K562 (cell line): ENCODE measurements at regions not wholly inside any gene's neighbourhood (a gene's known extent, or its start where the extent isn't known, plus 50 kb on each side); places are given as distances from the start of the nearest gene placed in this dataset.

Source experiments
- GMEB1 ChIP-seq: fragments of 250-450 bp; sonication (Bioruptor Pico); IDR thresholded peaks from 2 replicates; pipeline ENCODE4 v1.4.0; 2020; ENCODE audit warnings: mild to moderate bottlenecking
- HINFP ChIP-seq: fragments of 450-650 bp; conservative IDR thresholded peaks from 2 replicates; pipeline ENCODE4 v1.6.1; 2016; ENCODE audit warnings: missing genetic modification characterization, low read depth, mild to moderate bottlenecking, control low read depth, missing compliant biosample characterization
- HMG20A ChIP-seq: fragments of 450-650 bp; formaldehyde crosslinking; conservative IDR thresholded peaks from 2 replicates; pipeline ENCODE4 v1.4.0; 2020; ENCODE audit warnings: mild to moderate bottlenecking, mixed read lengths
- MAFF ChIP-seq: IDR thresholded peaks from 2 replicates; pipeline ENCODE4 v1.6.1; 2012; ENCODE audit warnings: low read length, improper control_type of control experiment
- TBP ChIP-seq: optimal IDR thresholded peaks from 2 replicates; pipeline ENCODE3; 2011; ENCODE audit warnings: low read depth, low read length, improper control_type of control experiment
- ZNF518B ChIP-seq: fragments of 250-450 bp; sonication (Bioruptor Pico); IDR thresholded peaks from 2 replicates; pipeline ENCODE4 v1.5.0; 2021; ENCODE audit warnings: mild to moderate bottlenecking, moderate library complexity
- ZNF717 ChIP-seq: fragments of 250-450 bp; sonication (Bioruptor Pico); IDR thresholded peaks from 2 replicates; pipeline ENCODE4 v1.5.0; 2021

DNA sequence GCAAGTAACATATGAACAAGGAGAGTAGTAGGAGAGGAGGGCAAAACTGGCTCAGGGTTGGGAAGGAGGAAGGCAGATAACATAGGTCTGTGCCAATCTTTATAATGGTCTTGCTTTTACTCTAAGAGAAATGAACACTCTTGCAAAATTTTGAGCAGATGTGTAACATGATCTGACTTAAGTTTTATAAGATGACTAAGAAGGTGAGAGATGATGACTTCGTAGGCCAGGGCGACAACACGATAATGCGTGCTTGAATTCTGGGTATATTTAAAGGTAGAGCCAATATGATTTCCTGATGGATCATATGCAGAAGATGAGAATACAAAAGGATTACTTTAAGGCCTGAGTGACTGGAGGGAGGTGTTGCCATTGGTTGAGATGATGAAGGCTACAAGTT lies 265.4 kb upstream of the KCNMB2 start (continued):
- TF ChIP-seq ZNF518B (no peak), MAFF (no peak), HMG20A (no peak), TBP (no peak), HINFP (tag) (no peak), GMEB1 (CRISPR knock-in tag) (no peak), ZNF717 (CRISPR knock-in tag) (no peak)
